ENCODE measurements at regions not wholly inside any gene's neighbourhood (a gene's known extent, or its start where the extent isn't known, plus 50 kb on each side); places are given as distances from the start of the nearest gene placed in this dataset.
"Not testable (repeated sequence)": the region's sequence is repeated elsewhere in the genome, so short reads cannot be mapped to it uniquely, and the experiment has no call there.

GRCh38 chrX:37509349-37509748, 62.1 kb upstream of the LANCL3 start:
- Histone ChIP-seq H3K27ac (no peak overlapping the region), H3K36me3 (no peaks in the 10 kb centered on the region), H3K4me3 (no peak overlapping the region), H3K9me3 (no peaks in the 10 kb centered on the region), H3K4me1 (no peaks in the 10 kb centered on the region), H3K27me3 (no peaks in the 10 kb centered on the region)
- intact Hi-C loops (cut with DNase I; ENCODE audit: low total_unique reads) = no loop called here
- peak in 1 of 2 donors; percentile 13 for DNase-seq
- no peak for TF ChIP-seq POLR2AphosphoS5 (IDR thresholded peaks at IDR 0.05)
- peak in 4 of 7 experiments; percentile 11 to 21 (median 14) for TF ChIP-seq CTCF (IDR thresholded peaks at IDR 0.05)
- WGBS, 5 donors = 28 to 46% (median 37%) methylated on average over 4 of the region's 4 CpGs

GRCh38 chrX:37516512-37516911, 54.9 kb upstream of the LANCL3 start:
- H3K4me1 ChIP-seq; intact Hi-C loops (cut with DNase I; ENCODE audit: low total_unique reads); H3K36me3 ChIP-seq; H3K27ac ChIP-seq; DNase-seq; H3K9me3 ChIP-seq; H3K27me3 ChIP-seq; H3K4me3 ChIP-seq: not testable (repeated sequence)
- no CpG with 5 or more reads among the region's 1 CpG for WGBS, 5 donors

GRCh38 chrX:37519261-37519660, 52.2 kb upstream of the LANCL3 start:
- DNase-seq; H3K27ac ChIP-seq; H3K4me1 ChIP-seq; H3K36me3 ChIP-seq; H3K4me3 ChIP-seq; intact Hi-C loops (cut with DNase I; ENCODE audit: low total_unique reads); H3K27me3 ChIP-seq; H3K9me3 ChIP-seq: not testable (repeated sequence)
- WGBS, 5 donors = 71 to 88% (median 85%) methylated on average over 3 to 4 of the region's 4 CpGs

- H3K27ac ChIP-seq; H3K4me3 ChIP-seq; H3K9me3 ChIP-seq; H3K27me3 ChIP-seq; DNase-seq; intact Hi-C loops (cut with DNase I; ENCODE audit: low total_unique reads); H3K36me3 ChIP-seq; H3K4me1 ChIP-seq: not testable (repeated sequence)
- WGBS, 5 donors = 61 to 80% (median 68%) methylated on average over 4 of the region's 4 CpGs
Observed at GRCh38 chrX:37520860-37521450, 50.5 kb upstream of the LANCL3 start.
